ENCODE measurements at regions not wholly inside any gene's neighbourhood (a gene's known extent, or its start where the extent isn't known, plus 50 kb on each side); places are given as distances from the start of the nearest gene placed in this dataset.

GRCh38 chr2:103818176-103818575, 1035.7 kb upstream of the POU3F3 start:
- POLR2A ChIA-PET, result no interaction called here
- H3K36me3 Mint-ChIP-seq, result no peaks in the 10 kb centered on the region
- no CpG with 5 or more reads among the region's 2 CpGs for WGBS (ENCODE audit: insufficient coverage)

DNA sequence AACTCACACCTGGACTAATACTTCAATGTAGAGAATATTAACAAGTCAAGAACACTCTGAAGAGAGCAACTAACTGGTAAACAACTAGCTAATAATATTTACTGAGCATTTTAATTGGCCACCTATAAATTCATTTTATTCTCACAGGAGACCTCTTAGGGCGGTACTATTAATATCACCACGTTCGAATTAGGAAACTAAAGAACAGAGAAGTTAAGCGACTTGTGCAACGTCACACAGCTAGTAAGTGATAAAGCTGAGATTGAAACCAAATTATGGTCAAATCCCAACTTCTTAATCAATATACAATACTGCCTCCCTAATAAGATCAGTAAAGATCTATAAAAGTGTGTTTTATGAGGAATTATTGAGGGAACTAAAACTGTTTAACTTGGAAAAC, 1034.3 kb upstream of the POU3F3 start:
- no peaks in the 10 kb centered on the region for H3K27me3 Mint-ChIP-seq
- ChIA-PET CTCF (no interaction called here), POLR2A (no interaction called here)
- H3K36me3 ChIP-seq (ENCODE audit: control insufficient read depth in 2 of 2, extremely low read depth in 1 of 2, insufficient read depth in 1 of 2, low read length in 1 of 2), result no peaks in the 10 kb centered on the region
- H3K4me3 ChIP-seq (ENCODE audit: control insufficient read depth in 1 of 2, extremely low read depth in 1 of 2, low read length in 1 of 2), result no peak overlapping the region
- H3K27ac Mint-ChIP-seq, result no peak overlapping the region
- ATAC-seq (replicated peaks in 1 of 4), result no peak
- H3K4me3 Mint-ChIP-seq, result no peak overlapping the region
- WGBS (ENCODE audit: insufficient coverage), result no CpG with 5 or more reads among the region's 5 CpGs
- H3K27ac ChIP-seq (ENCODE audit: low read length), result no peak overlapping the region
- H3K4me1 Mint-ChIP-seq, result no peaks in the 10 kb centered on the region
- no peak for DNase-seq
- no peaks in the 10 kb centered on the region for H3K4me1 ChIP-seq (ENCODE audit: control insufficient read depth in 1 of 2, extremely low read depth in 1 of 2, insufficient read depth in 2 of 2, low read length in 2 of 2)
- H3K36me3 Mint-ChIP-seq, result no peaks in the 10 kb centered on the region
- no peaks in the 10 kb centered on the region for H3K27me3 ChIP-seq (replicated peaks in 1 of 2; ENCODE audit: control insufficient read depth in 2 of 2, extremely low read depth in 1 of 2, insufficient read depth in 2 of 2, low read length in 1 of 2)
- H3K9me3 Mint-ChIP-seq, result peaks cover 0 to 26% (median 17%) of the 10 kb centered on the region in 3 donors
- no peaks in the 10 kb centered on the region for H3K9me3 ChIP-seq

More at GRCh38 chr2:103818176-103818575, 1035.7 kb upstream of the POU3F3 start:
- Histone ChIP-seq H3K9me3 (no peaks in the 10 kb centered on the region), H3K27ac (ENCODE audit: low read length) (no peak overlapping the region), H3K4me3 (ENCODE audit: control insufficient read depth in 1 of 2, extremely low read depth in 1 of 2, low read length in 1 of 2) (no peak overlapping the region), H3K27me3 (replicated peaks in 1 of 2; ENCODE audit: control insufficient read depth in 2 of 2, extremely low read depth in 1 of 2, insufficient read depth in 2 of 2, low read length in 1 of 2) (no peaks in the 10 kb centered on the region), H3K36me3 (ENCODE audit: control insufficient read depth in 2 of 2, extremely low read depth in 1 of 2, insufficient read depth in 1 of 2, low read length in 1 of 2) (no peaks in the 10 kb centered on the region), H3K4me1 (ENCODE audit: control insufficient read depth in 1 of 2, extremely low read depth in 1 of 2, insufficient read depth in 2 of 2, low read length in 2 of 2) (no peaks in the 10 kb centered on the region)
- ATAC-seq (replicated peaks in 1 of 4), result no peak
- CTCF ChIA-PET, result no interaction called here
- Mint-ChIP-seq H3K27ac (no peak overlapping the region), H3K9me3 (peaks cover 3 to 20% (median 17%) of the 10 kb centered on the region in 3 donors), H3K4me3 (no peak overlapping the region), H3K27me3 (no peaks in the 10 kb centered on the region), H3K4me1 (no peaks in the 10 kb centered on the region)
- DNase-seq, result no peak

DNA sequence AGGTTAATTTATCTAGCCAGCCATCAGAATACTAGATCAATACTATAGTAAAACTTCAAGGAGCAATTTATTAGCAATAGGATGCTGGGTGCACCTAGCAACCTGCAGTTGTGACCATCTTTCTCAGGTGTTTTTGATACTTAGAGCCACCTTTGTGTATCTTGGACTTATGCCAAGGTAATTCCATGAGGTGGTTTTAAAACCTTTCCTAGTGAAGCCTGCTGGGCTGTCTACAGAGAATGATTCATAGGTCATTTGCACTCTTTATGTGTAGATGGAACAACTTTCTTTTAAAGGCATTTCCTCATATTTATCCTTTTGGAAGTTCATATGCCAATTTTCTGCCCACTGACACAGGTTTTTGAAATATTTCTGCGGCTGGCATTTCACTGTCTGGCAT, 1030.1 kb upstream of the POU3F3 start:
- Histone ChIP-seq H3K27ac (ENCODE audit: low read length) (no peak overlapping the region), H3K4me1 (ENCODE audit: control insufficient read depth in 1 of 2, extremely low read depth in 1 of 2, insufficient read depth in 2 of 2, low read length in 2 of 2) (no peaks in the 10 kb centered on the region), H3K9me3 (no peaks in the 10 kb centered on the region), H3K4me3 (ENCODE audit: control insufficient read depth in 1 of 2, extremely low read depth in 1 of 2, low read length in 1 of 2) (no peak overlapping the region), H3K27me3 (replicated peaks in 1 of 2; ENCODE audit: control insufficient read depth in 2 of 2, extremely low read depth in 1 of 2, insufficient read depth in 2 of 2, low read length in 1 of 2) (no peaks in the 10 kb centered on the region), H3K36me3 (ENCODE audit: control insufficient read depth in 2 of 2, extremely low read depth in 1 of 2, insufficient read depth in 1 of 2, low read length in 1 of 2) (no peaks in the 10 kb centered on the region)
- H3K27me3 Mint-ChIP-seq, result no peaks in the 10 kb centered on the region
- H3K36me3 Mint-ChIP-seq, result no peaks in the 10 kb centered on the region
- no peak overlapping the region for H3K27ac Mint-ChIP-seq
- POLR2A ChIA-PET, result no interaction called here
- WGBS (ENCODE audit: insufficient coverage), result 67% methylated on average over 1 of the region's 1 CpG
- no peak for DNase-seq
- no peaks in the 10 kb centered on the region for H3K4me1 Mint-ChIP-seq
- ATAC-seq (replicated peaks in 1 of 4), result no peak
- H3K9me3 Mint-ChIP-seq, result peaks cover 14 to 37% (median 29%) of the 10 kb centered on the region in 3 donors
- no peak overlapping the region for H3K4me3 Mint-ChIP-seq
- CTCF ChIA-PET, result no interaction called here

GRCh38 chr2:103847276-103847675, 1006.6 kb upstream of the POU3F3 start:
- Histone ChIP-seq H3K4me1 (ENCODE audit: control insufficient read depth in 1 of 2, extremely low read depth in 1 of 2, insufficient read depth in 2 of 2, low read length in 2 of 2) (no peaks in the 10 kb centered on the region), H3K27ac (ENCODE audit: low read length) (no peak overlapping the region), H3K4me3 (ENCODE audit: control insufficient read depth in 1 of 2, extremely low read depth in 1 of 2, low read length in 1 of 2) (no peak overlapping the region), H3K36me3 (ENCODE audit: control insufficient read depth in 2 of 2, extremely low read depth in 1 of 2, insufficient read depth in 1 of 2, low read length in 1 of 2) (no peaks in the 10 kb centered on the region), H3K27me3 (replicated peaks in 1 of 2; ENCODE audit: control insufficient read depth in 2 of 2, extremely low read depth in 1 of 2, insufficient read depth in 2 of 2, low read length in 1 of 2) (no peaks in the 10 kb centered on the region), H3K9me3 (no peaks in the 10 kb centered on the region)
- 73% methylated on average over 1 of the region's 2 CpGs for WGBS (ENCODE audit: insufficient coverage)
- ATAC-seq (replicated peaks in 1 of 4) (no peak), DNase-seq (no peak)
- Mint-ChIP-seq H3K36me3 (no peaks in the 10 kb centered on the region), H3K4me1 (no peaks in the 10 kb centered on the region), H3K9me3 (peaks cover 15 to 34% (median 21%) of the 10 kb centered on the region in 3 donors), H3K27me3 (no peaks in the 10 kb centered on the region), H3K4me3 (no peak overlapping the region), H3K27ac (no peak overlapping the region)
- ChIA-PET POLR2A (no interaction called here), CTCF (no interaction called here)

DNA sequence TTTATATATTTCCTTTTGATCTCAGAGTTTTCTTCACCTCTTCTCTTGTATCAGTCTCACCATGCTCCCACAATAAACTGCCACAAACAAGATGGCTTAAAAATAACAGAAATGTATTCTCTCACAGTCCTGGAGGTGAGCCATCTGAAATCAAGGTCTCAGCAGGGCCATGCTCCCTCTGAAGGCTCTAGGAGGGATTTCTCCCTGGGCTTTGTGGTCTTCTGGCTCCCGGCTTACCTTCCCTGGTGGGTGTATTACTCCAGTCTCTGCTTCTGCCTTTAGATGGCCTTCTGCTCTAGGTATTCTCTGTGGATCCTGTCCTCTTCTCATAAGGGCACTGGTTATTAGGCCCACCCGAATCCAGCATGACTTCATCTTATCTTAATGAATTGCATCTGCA, 994.7 kb upstream of the POU3F3 start:
- DNase-seq, result no peak
- Mint-ChIP-seq H3K4me1 (no peaks in the 10 kb centered on the region), H3K9me3 (peaks cover 12 to 32% (median 22%) of the 10 kb centered on the region in 3 donors), H3K27ac (no peak overlapping the region), H3K36me3 (no peaks in the 10 kb centered on the region), H3K27me3 (no peaks in the 10 kb centered on the region), H3K4me3 (no peak overlapping the region)
- POLR2A ChIA-PET, result no interaction called here
- no peak for ATAC-seq (replicated peaks in 1 of 4)
- no peaks in the 10 kb centered on the region for H3K9me3 ChIP-seq
- H3K36me3 ChIP-seq (ENCODE audit: control insufficient read depth in 2 of 2, extremely low read depth in 1 of 2, insufficient read depth in 1 of 2, low read length in 1 of 2), result no peaks in the 10 kb centered on the region
- WGBS (ENCODE audit: insufficient coverage), result 90% methylated on average over 2 of the region's 2 CpGs
- CTCF ChIA-PET, result interaction anchor here in 1 of 2 donors (0.5 kb wide), 1 partner anchor 318 kb away, joined by 5 read pairs; no protein-coding TSS in a partner anchor
- no peak overlapping the region for H3K4me3 ChIP-seq (ENCODE audit: control insufficient read depth in 1 of 2, extremely low read depth in 1 of 2, low read length in 1 of 2)
- no peaks in the 10 kb centered on the region for H3K27me3 ChIP-seq (replicated peaks in 1 of 2; ENCODE audit: control insufficient read depth in 2 of 2, extremely low read depth in 1 of 2, insufficient read depth in 2 of 2, low read length in 1 of 2)
- no peaks in the 10 kb centered on the region for H3K4me1 ChIP-seq (ENCODE audit: control insufficient read depth in 1 of 2, extremely low read depth in 1 of 2, insufficient read depth in 2 of 2, low read length in 2 of 2)
- no peak overlapping the region for H3K27ac ChIP-seq (ENCODE audit: low read length)

- H3K4me3 Mint-ChIP-seq, result no peak overlapping the region
- no peaks in the 10 kb centered on the region for H3K27me3 Mint-ChIP-seq
- no peak for ATAC-seq (replicated peaks in 1 of 4)
- Histone ChIP-seq H3K4me1 (ENCODE audit: control insufficient read depth in 1 of 2, extremely low read depth in 1 of 2, insufficient read depth in 2 of 2, low read length in 2 of 2) (no peaks in the 10 kb centered on the region), H3K27me3 (replicated peaks in 1 of 2; ENCODE audit: control insufficient read depth in 2 of 2, extremely low read depth in 1 of 2, insufficient read depth in 2 of 2, low read length in 1 of 2) (no peaks in the 10 kb centered on the region), H3K9me3 (no peaks in the 10 kb centered on the region), H3K4me3 (ENCODE audit: control insufficient read depth in 1 of 2, extremely low read depth in 1 of 2, low read length in 1 of 2) (no peak overlapping the region), H3K27ac (ENCODE audit: low read length) (no peak overlapping the region), H3K36me3 (ENCODE audit: control insufficient read depth in 2 of 2, extremely low read depth in 1 of 2, insufficient read depth in 1 of 2, low read length in 1 of 2) (no peaks in the 10 kb centered on the region)
- no peak for DNase-seq
- POLR2A ChIA-PET, result no interaction called here
- no peak overlapping the region for H3K27ac Mint-ChIP-seq
- no peaks in the 10 kb centered on the region for H3K4me1 Mint-ChIP-seq
- peaks cover 12 to 32% (median 22%) of the 10 kb centered on the region in 3 donors for H3K9me3 Mint-ChIP-seq
- no peaks in the 10 kb centered on the region for H3K36me3 Mint-ChIP-seq
- CTCF ChIA-PET, result no interaction called here
- WGBS (ENCODE audit: insufficient coverage), result no CpG with 5 or more reads among the region's 2 CpGs
Measured at GRCh38 chr2:103860016-103860415, 993.9 kb upstream of the POU3F3 start.

- ChIA-PET CTCF (no interaction called here), POLR2A (no interaction called here)
- ATAC-seq (replicated peaks in 1 of 4), result no peak
- H3K27ac ChIP-seq (ENCODE audit: low read length), result no peak overlapping the region
- no peak overlapping the region for H3K4me3 ChIP-seq (ENCODE audit: control insufficient read depth in 1 of 2, extremely low read depth in 1 of 2, low read length in 1 of 2)
- Mint-ChIP-seq H3K4me1 (no peaks in the 10 kb centered on the region), H3K9me3 (peaks cover 5 to 22% (median 9%) of the 10 kb centered on the region in 3 donors), H3K36me3 (no peaks in the 10 kb centered on the region), H3K4me3 (no peak overlapping the region), H3K27me3 (no peaks in the 10 kb centered on the region), H3K27ac (no peak overlapping the region)
- no peak for DNase-seq
- no peaks in the 10 kb centered on the region for H3K27me3 ChIP-seq (replicated peaks in 1 of 2; ENCODE audit: control insufficient read depth in 2 of 2, extremely low read depth in 1 of 2, insufficient read depth in 2 of 2, low read length in 1 of 2)
- no peaks in the 10 kb centered on the region for H3K36me3 ChIP-seq (ENCODE audit: control insufficient read depth in 2 of 2, extremely low read depth in 1 of 2, insufficient read depth in 1 of 2, low read length in 1 of 2)
- H3K9me3 ChIP-seq, result no peaks in the 10 kb centered on the region
- WGBS (ENCODE audit: insufficient coverage), result no CpG with 5 or more reads among the region's 2 CpGs
- no peaks in the 10 kb centered on the region for H3K4me1 ChIP-seq (ENCODE audit: control insufficient read depth in 1 of 2, extremely low read depth in 1 of 2, insufficient read depth in 2 of 2, low read length in 2 of 2)
Measured at GRCh38 chr2:103868396-103868795, 985.5 kb upstream of the POU3F3 start.

All from T-cell (primary cell).